Stimulated activated CD4-positive, alpha-beta T cell treated with anti-CD3 and anti-CD28 coated beads, Interleukin-12 subunit alpha, Interleukin-12 subunit beta, amount 100 ng/mL, for 24 hours (primary cell): ENCODE measurements at regions not wholly inside any gene's neighbourhood (a gene's known extent, or its start where the extent isn't known, plus 50 kb on each side); places are given as distances from the start of the nearest gene placed in this dataset.

ENCODE experiments used
- DNase-seq, 2 experiments: peaks; one replicate each; pipeline ENCODE4 v3.0.0-alpha.2; 2020; ENCODE audit warnings: low read depth in 2 of 2

GRCh38 chr20:52578559-52578958, 387.0 kb upstream of the ZFP64 start:
- no peak for DNase-seq

GRCh38 chr20:52577696-52578095, 386.1 kb upstream of the ZFP64 start:
- DNase-seq = no peak

GRCh38 chr20:52572687-52573086, 381.1 kb upstream of the ZFP64 start:
- no peak for DNase-seq

GRCh38 chr20:52569201-52569600, 377.6 kb upstream of the ZFP64 start:
- no peak for DNase-seq

GRCh38 chr20:52565614-52566013, 374.0 kb upstream of the ZFP64 start:
- no peak for DNase-seq

GRCh38 chr20:52564594-52564993, 373.0 kb upstream of the ZFP64 start:
- DNase-seq = no peak

GRCh38 chr20:52552181-52552872, 360.7 kb upstream of the ZFP64 start:
- DNase-seq = no peak

GRCh38 chr20:52542131-52542530, 350.6 kb upstream of the ZFP64 start:
- no peak for DNase-seq

GRCh38 chr20:52540509-52540908, 348.9 kb upstream of the ZFP64 start:
- no peak for DNase-seq

- no peak for DNase-seq
Observed at GRCh38 chr20:52539891-52540290, 348.3 kb upstream of the ZFP64 start.

GRCh38 chr20:52536841-52537400, 345.3 kb upstream of the ZFP64 start:
- no peak for DNase-seq

- no peak for DNase-seq
Observed at GRCh38 chr20:52536040-52536439, 344.5 kb upstream of the ZFP64 start.

GRCh38 chr20:52534616-52535015, 343.0 kb upstream of the ZFP64 start:
- DNase-seq = no peak

- no peak for DNase-seq
Observed at GRCh38 chr20:52533401-52533800, 341.8 kb upstream of the ZFP64 start.

- no peak for DNase-seq
Observed at GRCh38 chr20:52532674-52533073, 341.1 kb upstream of the ZFP64 start.

GRCh38 chr20:52530571-52530970, 339.0 kb upstream of the ZFP64 start:
- no peak for DNase-seq

GRCh38 chr20:52529826-52530225, 338.2 kb upstream of the ZFP64 start:
- DNase-seq = no peak

GRCh38 chr20:52524861-52525260, 333.3 kb upstream of the ZFP64 start:
- no peak for DNase-seq

- DNase-seq = no peak
Observed at GRCh38 chr20:52518735-52519134, 327.2 kb upstream of the ZFP64 start.

GRCh38 chr20:52515877-52516276, 324.3 kb upstream of the ZFP64 start:
- no peak for DNase-seq

- no peak for DNase-seq
Observed at GRCh38 chr20:52500157-52500556, 308.6 kb upstream of the ZFP64 start.

- DNase-seq = no peak
Observed at GRCh38 chr20:52497731-52498130, 306.2 kb upstream of the ZFP64 start.

GRCh38 chr20:52496191-52496590, 304.6 kb upstream of the ZFP64 start:
- DNase-seq = no peak

GRCh38 chr20:52494244-52494643, 302.7 kb upstream of the ZFP64 start:
- peak; percentile 28 to 43 for DNase-seq
